Ovary (tissue), 7 donors: ENCODE measurements at regions not wholly inside any gene's neighbourhood (a gene's known extent, or its start where the extent isn't known, plus 50 kb on each side); places are given as distances from the start of the nearest gene placed in this dataset.

ENCODE experiments used
- DNase-seq, 5 donors: peaks; one replicate each; pipeline ENCODE4 v3.0.0-alpha.2; 2019 to 2020
- H3K27ac ChIP-seq, 2 donors: fragments of 200-600 bp; one replicate each; pipeline versions ENCODE4 v1.5.1 to v1.8.0; 2019 to 2022
- H3K27me3 ChIP-seq: fragments of 200-600 bp; one replicate; pipeline ENCODE4 v1.8.0; 2022
- H3K36me3 ChIP-seq: fragments of 200-600 bp; sonication (generic); one replicate; pipeline ENCODE4 v1.5.1; 2019
- H3K4me1 ChIP-seq: one replicate; pipeline ENCODE4 v1.8.1; 2013; ENCODE audit warnings: mild to moderate bottlenecking, moderate library complexity; ENCODE audit not compliant: insufficient read depth
- H3K4me3 ChIP-seq: fragments of 200-600 bp; sonication (generic); one replicate; pipeline ENCODE4 v1.5.1; 2017
- H3K9me3 ChIP-seq, 2 donors: fragments of 200-600 bp in 1 of 2; sonication (generic) in 1 of 2; one replicate each; pipeline versions ENCODE4 v1.5.1 to v1.8.1; 2013 to 2019; ENCODE audit warnings: mild to moderate bottlenecking in 1 of 2, moderate library complexity in 1 of 2
- EP300 ChIP-seq: sonication (generic); formaldehyde crosslinking; IDR thresholded peaks from one replicate; pipeline ENCODE4 v1.6.1; 2017; ENCODE audit warnings: antibody characterized with exemption
- POLR2A ChIP-seq: fragments of 450-650 bp; IDR thresholded peaks from one replicate; pipeline ENCODE4 v1.6.1; 2017; ENCODE audit warnings: antibody characterized with exemption, mild to moderate bottlenecking, moderate library complexity
- WGBS, 3 donors: extraction: QIAGEN DNeasy Blood & Tissue Kit in 1 of 3; methylation state at CpG; one replicate each; pipeline versions ENCODE4 v1.1.5 to v1.1.7; 2013 to 2017; 5-methylcytosine and 5-hydroxymethylcytosine counted together
- intact Hi-C, 4 donors: fragments of 100-400 bp; cut with DNase I; formaldehyde crosslinking; loops; one replicate each; pipeline versions ENCODE4 v1.11.0 to v1.15.1; 2022 to 2023
- TF ChIP-seq, protein P1 (sequence below), 3 donors: fragments of 450-650 bp in 2 of 3; fragments of 200-600 bp in 1 of 3; IDR thresholded peaks; one replicate each; pipeline versions ENCODE4 v1.5.1 to v1.8.0; 2016 to 2022; ENCODE audit warnings: antibody characterized with exemption in 3 of 3, mild to moderate bottlenecking in 1 of 3
- donor health status: DM: no; HTN: no; CAD: no; lungs with moderate emphysema.
- donor health status: DM: no; HTN: no; CAD: no.
- donor health status: Bipolar disorder and iron deficiency.
- donor health status: DM: no; HTN: no; CAD: no.
- donor health status: DM: yes; HTN: yes; CAD: no.

DNA sequence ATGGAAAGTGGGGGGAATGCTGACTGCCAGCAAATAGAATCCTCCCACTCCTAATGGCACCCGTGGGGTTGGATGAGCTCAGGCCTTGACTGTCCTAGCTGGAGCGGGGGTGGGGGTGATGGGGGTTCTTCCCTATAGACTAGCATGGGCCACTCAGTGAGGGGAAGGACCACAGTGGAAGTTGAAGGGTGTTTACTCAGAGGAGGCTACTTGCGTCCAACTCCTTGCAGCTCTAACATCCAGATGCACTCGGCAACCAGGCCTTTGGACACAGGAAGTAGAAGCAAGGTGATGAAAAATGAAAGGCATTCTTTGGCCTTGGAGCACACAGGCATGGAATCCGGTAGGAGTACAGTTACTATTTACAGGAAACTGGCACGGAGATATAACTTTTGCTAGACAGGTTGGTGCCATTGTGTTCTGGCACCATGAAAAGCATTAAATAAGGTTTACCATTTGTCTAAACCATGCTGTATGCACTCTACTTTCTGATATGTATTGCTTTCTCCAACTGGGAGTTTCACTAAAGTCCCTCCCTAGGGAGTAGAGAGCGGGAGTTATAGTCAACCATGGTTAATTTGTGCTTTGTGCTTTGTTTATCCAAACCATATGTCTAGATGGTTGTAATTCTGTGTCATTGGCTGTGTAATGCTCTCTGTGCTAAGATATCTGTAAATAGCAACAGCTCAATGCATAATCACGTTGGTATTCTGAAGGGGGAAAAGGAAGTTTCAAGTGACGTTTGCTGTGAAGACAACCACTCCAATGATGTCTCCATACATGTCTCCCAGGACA, 125.3 kb downstream of the TSHZ3 start:
- no peak for DNase-seq
- H3K27ac ChIP-seq: no peak overlapping the region
- no peaks in the 10 kb centered on the region for H3K9me3 ChIP-seq
- H3K4me1 ChIP-seq: no peaks in the 10 kb centered on the region
- intact Hi-C loops: no loop called here
- no peaks in the 10 kb centered on the region for H3K27me3 ChIP-seq
- 28 to 36% (median 33%) methylated on average over 9 of the region's 9 CpGs for WGBS, 3 donors
- TF ChIP-seq POLR2A (no peak), EP300 (no peak)
- TF ChIP-seq, protein P1, sequence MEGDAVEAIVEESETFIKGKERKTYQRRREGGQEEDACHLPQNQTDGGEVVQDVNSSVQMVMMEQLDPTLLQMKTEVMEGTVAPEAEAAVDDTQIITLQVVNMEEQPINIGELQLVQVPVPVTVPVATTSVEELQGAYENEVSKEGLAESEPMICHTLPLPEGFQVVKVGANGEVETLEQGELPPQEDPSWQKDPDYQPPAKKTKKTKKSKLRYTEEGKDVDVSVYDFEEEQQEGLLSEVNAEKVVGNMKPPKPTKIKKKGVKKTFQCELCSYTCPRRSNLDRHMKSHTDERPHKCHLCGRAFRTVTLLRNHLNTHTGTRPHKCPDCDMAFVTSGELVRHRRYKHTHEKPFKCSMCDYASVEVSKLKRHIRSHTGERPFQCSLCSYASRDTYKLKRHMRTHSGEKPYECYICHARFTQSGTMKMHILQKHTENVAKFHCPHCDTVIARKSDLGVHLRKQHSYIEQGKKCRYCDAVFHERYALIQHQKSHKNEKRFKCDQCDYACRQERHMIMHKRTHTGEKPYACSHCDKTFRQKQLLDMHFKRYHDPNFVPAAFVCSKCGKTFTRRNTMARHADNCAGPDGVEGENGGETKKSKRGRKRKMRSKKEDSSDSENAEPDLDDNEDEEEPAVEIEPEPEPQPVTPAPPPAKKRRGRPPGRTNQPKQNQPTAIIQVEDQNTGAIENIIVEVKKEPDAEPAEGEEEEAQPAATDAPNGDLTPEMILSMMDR (IDR thresholded peaks at IDR 0.05): no peak
- no peak overlapping the region for H3K4me3 ChIP-seq
- H3K36me3 ChIP-seq: no peaks in the 10 kb centered on the region

DNA sequence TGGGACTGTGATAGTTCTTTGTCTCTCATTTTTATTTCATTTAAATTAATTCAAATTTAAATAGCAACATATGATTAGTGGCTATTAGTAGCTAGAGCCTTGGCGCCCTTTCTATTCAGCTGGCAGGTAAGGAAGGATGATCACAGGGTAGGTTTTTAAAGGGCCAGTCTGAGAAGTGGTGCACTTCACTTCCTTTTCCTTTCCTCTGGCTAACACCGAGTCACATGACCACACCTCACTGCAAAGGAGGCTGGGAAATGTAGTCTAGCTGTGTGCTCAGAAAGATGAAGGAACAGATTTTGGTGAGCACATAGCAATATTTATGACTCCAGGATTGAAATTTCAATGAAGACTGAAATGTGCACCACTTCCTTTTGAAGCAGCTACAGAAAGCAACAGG, 128.7 kb downstream of the TSHZ3 start:
- H3K36me3 ChIP-seq: no peaks in the 10 kb centered on the region
- no peak for TF ChIP-seq EP300
- no peak for TF ChIP-seq POLR2A
- TF ChIP-seq, protein P1 (IDR thresholded peaks at IDR 0.05): no peak
- no peak overlapping the region for H3K27ac ChIP-seq
- intact Hi-C loops: no loop called here
- H3K4me1 ChIP-seq: no peaks in the 10 kb centered on the region
- H3K4me3 ChIP-seq: no peak overlapping the region
- no peaks in the 10 kb centered on the region for H3K27me3 ChIP-seq
- 77 to 91% (median 87%) methylated on average over 2 of the region's 2 CpGs for WGBS, 3 donors
- no peak for DNase-seq
- H3K9me3 ChIP-seq: no peaks in the 10 kb centered on the region

DNA sequence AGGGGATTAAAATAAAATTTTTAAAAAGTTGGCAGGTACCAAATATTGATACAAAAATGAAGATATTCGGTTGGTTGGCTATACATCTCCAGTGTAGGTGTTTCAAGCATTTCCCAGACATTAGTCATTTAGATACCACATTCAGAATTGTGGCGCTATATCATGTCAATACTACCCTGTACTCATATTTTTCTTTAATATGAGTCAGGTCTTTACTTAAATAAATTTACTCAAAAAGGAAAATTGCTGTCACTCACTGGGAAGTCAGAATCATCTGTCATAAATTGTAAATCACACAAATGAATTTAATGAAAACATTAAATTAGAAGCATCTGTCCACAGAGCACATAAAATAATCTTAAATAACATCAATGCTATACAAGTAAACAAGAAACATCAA, 134.2 kb downstream of the TSHZ3 start:
- no peak overlapping the region for H3K27ac ChIP-seq
- no peaks in the 10 kb centered on the region for H3K27me3 ChIP-seq
- no peak for TF ChIP-seq EP300
- TF ChIP-seq POLR2A: no peak
- TF ChIP-seq, protein P1 (IDR thresholded peaks at IDR 0.05): no peak
- H3K4me1 ChIP-seq: no peaks in the 10 kb centered on the region
- no peak overlapping the region for H3K4me3 ChIP-seq
- no peak for DNase-seq
- H3K9me3 ChIP-seq: no peaks in the 10 kb centered on the region
- intact Hi-C loops: no loop called here
- WGBS, 3 donors: 94 to 96% (median 95%) methylated on average over 2 of the region's 2 CpGs
- H3K36me3 ChIP-seq: no peaks in the 10 kb centered on the region

DNA sequence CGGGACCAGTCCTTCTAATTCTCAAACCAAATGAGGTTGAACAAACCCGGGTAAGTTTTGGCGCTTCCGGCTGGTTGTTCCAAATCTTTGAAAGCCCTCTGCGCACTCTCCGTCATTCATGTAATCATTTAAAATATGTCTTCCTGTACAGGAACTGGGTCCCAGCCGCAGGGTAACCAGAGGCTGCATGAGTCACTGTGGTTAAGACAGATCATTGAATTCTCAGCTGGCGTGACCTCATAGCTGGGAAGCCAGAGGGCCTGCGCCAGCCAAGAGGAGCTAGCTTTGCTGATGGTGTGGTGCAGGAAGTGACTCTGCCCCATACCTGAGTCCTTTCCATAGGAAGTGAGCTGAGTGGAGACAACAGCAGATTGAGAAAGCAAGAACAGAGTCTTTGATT, 135.2 kb downstream of the TSHZ3 start:
- TF ChIP-seq POLR2A: no peak
- no peak for TF ChIP-seq EP300
- TF ChIP-seq, protein P1 (IDR thresholded peaks at IDR 0.05): no peak
- no peaks in the 10 kb centered on the region for H3K9me3 ChIP-seq
- H3K27ac ChIP-seq: no peak overlapping the region
- no peaks in the 10 kb centered on the region for H3K36me3 ChIP-seq
- H3K4me3 ChIP-seq: no peak overlapping the region
- WGBS, 3 donors: 83 to 92% (median 91%) methylated on average over 9 of the region's 9 CpGs
- DNase-seq: peak in 1 of 5 donors; percentile 21
- intact Hi-C loops: no loop called here
- H3K4me1 ChIP-seq: no peaks in the 10 kb centered on the region
- H3K27me3 ChIP-seq: no peaks in the 10 kb centered on the region
